ENCODE measurements at regions not wholly inside any gene's neighbourhood (a gene's known extent, or its start where the extent isn't known, plus 50 kb on each side); places are given as distances from the start of the nearest gene placed in this dataset.
A peak's percentile ranks its signal among the peaks of the same experiment; 100 is the strongest.

GRCh38 chr2:200203381-200203827, 103.1 kb upstream of the SPATS2L start:
- no peak for TF ChIP-seq CTCF (conservative IDR thresholded peaks at IDR 0.05; ENCODE audit: low read depth, low read length)
- DNase-seq (ENCODE audit: low read depth), result peak; percentile 23
- H3K4me3 ChIP-seq (ENCODE audit: low read depth, low read length), result no peak overlapping the region

- TF ChIP-seq CTCF (conservative IDR thresholded peaks at IDR 0.05; ENCODE audit: low read depth, low read length), result no peak
- DNase-seq (ENCODE audit: low read depth), result no peak
- no peak overlapping the region for H3K4me3 ChIP-seq (ENCODE audit: low read depth, low read length)
These were observed 98.5 kb upstream of the SPATS2L start for GRCh38 chr2:200208041-200208440.

- no peak overlapping the region for H3K4me3 ChIP-seq (ENCODE audit: low read depth, low read length)
- DNase-seq (ENCODE audit: low read depth), result no peak
- TF ChIP-seq CTCF (conservative IDR thresholded peaks at IDR 0.05; ENCODE audit: low read depth, low read length), result no peak
These were observed 97.5 kb upstream of the SPATS2L start for GRCh38 chr2:200209030-200209429.

DNA sequence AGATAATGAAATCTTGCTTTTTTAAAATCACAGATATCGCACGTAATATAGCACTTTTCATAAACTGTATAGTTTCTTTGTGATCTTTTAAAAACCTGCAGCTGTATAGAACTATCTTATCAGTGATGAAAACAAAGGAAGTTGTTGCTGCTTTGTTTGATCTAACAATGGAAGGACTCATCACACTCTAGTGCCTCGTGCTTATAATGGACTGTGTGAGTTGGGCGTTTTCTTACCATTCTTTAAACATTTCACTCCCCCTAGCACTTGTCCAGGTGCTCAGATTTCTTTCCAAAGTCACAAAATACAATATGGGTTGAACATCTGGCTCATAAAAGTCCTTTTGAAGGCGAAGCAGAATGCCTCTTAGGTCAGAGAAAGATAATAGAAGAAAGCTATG, 94.8 kb upstream of the SPATS2L start:
- H3K4me3 ChIP-seq (ENCODE audit: low read depth, low read length), result no peak overlapping the region
- DNase-seq (ENCODE audit: low read depth), result no peak
- TF ChIP-seq CTCF (conservative IDR thresholded peaks at IDR 0.05; ENCODE audit: low read depth, low read length), result no peak

GRCh38 chr2:200212862-200213425, 93.5 kb upstream of the SPATS2L start:
- no peak for DNase-seq (ENCODE audit: low read depth)
- TF ChIP-seq CTCF (conservative IDR thresholded peaks at IDR 0.05; ENCODE audit: low read depth, low read length), result no peak
- no peak overlapping the region for H3K4me3 ChIP-seq (ENCODE audit: low read depth, low read length)

- DNase-seq (ENCODE audit: low read depth), result no peak
- no peak overlapping the region for H3K4me3 ChIP-seq (ENCODE audit: low read depth, low read length)
- no peak for TF ChIP-seq CTCF (conservative IDR thresholded peaks at IDR 0.05; ENCODE audit: low read depth, low read length)
These were observed 90.2 kb upstream of the SPATS2L start for GRCh38 chr2:200216310-200216709.

DNA sequence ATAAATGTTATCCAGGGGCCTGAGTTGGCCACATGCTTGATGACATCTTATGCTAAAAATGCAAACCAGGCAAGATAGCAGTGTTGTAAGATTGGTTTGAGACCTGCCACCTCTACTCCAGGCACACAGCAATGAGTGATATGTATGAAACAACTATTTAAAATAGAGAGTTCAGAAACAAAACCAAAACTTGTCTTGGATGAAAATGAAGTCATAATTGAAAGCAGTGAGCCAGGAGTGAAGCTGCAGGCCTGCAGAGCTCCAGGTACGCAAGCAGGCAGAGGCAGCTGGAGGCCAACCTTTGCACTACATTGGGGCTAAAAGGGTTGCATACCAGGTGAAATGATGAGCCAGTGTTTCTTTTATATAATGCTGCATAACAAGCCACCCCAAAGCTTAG, 89.2 kb upstream of the SPATS2L start:
- DNase-seq (ENCODE audit: low read depth), result no peak
- no peak for TF ChIP-seq CTCF (conservative IDR thresholded peaks at IDR 0.05; ENCODE audit: low read depth, low read length)
- no peak overlapping the region for H3K4me3 ChIP-seq (ENCODE audit: low read depth, low read length)

Measured in choroid plexus epithelial cell (primary cell).